ENCODE measurements at regions not wholly inside any gene's neighbourhood (a gene's known extent, or its start where the extent isn't known, plus 50 kb on each side); places are given as distances from the start of the nearest gene placed in this dataset.

GRCh38 chr6:140775061-140775460 lies 1357.7 kb upstream of the GJE1 start:
- TF ChIP-seq CTCF (IDR thresholded peaks at IDR 0.05; ENCODE audit: low read length) (no peak), EZH2 (optimal IDR thresholded peaks at IDR 0.05; ENCODE audit: low read depth, low read length) (no peak), EZH2phosphoT487 (IDR thresholded peaks at IDR 0.05; ENCODE audit: low read length) (no peak)
